GM12865 (cell line): ENCODE measurements at regions not wholly inside any gene's neighbourhood (a gene's known extent, or its start where the extent isn't known, plus 50 kb on each side); places are given as distances from the start of the nearest gene placed in this dataset.

Experiments used
- DNase-seq: peaks from one replicate; pipeline ENCODE4 v3.0.0; 2010; ENCODE audit warnings: low read depth
- H3K4me3 ChIP-seq: 2 replicates; pipeline ENCODE4 v1.5.1; 2011; ENCODE audit warnings: mild to moderate bottlenecking, low read depth, low read length, control low read depth
- CTCF ChIP-seq: IDR thresholded peaks from 2 replicates; pipeline ENCODE4 v1.5.1; 2011; ENCODE audit warnings: low read length, control low read depth, low read depth, inconsistent platforms; ENCODE audit not compliant: insufficient read depth; ENCODE audit errors: missing control alignments

- no peak overlapping the region for H3K4me3 ChIP-seq
- TF ChIP-seq CTCF: no peak
- DNase-seq: no peak
Measured at GRCh38 chr16:6853565-6853964, 479.1 kb upstream of the RBFOX1 start.

GRCh38 chr16:6852643-6853225 lies 479.9 kb upstream of the RBFOX1 start:
- H3K4me3 ChIP-seq: no peak overlapping the region
- no peak for TF ChIP-seq CTCF
- DNase-seq: no peak

GRCh38 chr16:6846452-6846851 lies 486.2 kb upstream of the RBFOX1 start:
- H3K4me3 ChIP-seq: no peak overlapping the region
- TF ChIP-seq CTCF: no peak
- DNase-seq: no peak

- H3K4me3 ChIP-seq: no peak overlapping the region
- TF ChIP-seq CTCF: no peak
- no peak for DNase-seq
Measured at GRCh38 chr16:6841392-6841791, 491.3 kb upstream of the RBFOX1 start.

GRCh38 chr16:6837722-6838121 lies 494.9 kb upstream of the RBFOX1 start:
- H3K4me3 ChIP-seq: no peak overlapping the region
- TF ChIP-seq CTCF: no peak
- no peak for DNase-seq

GRCh38 chr16:6836766-6837165 lies 495.9 kb upstream of the RBFOX1 start:
- no peak for TF ChIP-seq CTCF
- H3K4me3 ChIP-seq: no peak overlapping the region
- DNase-seq: no peak

- H3K4me3 ChIP-seq: no peak overlapping the region
- no peak for TF ChIP-seq CTCF
- DNase-seq: no peak
Measured at GRCh38 chr16:6835941-6836340, 496.7 kb upstream of the RBFOX1 start.
